ENCODE measurements at regions not wholly inside any gene's neighbourhood (a gene's known extent, or its start where the extent isn't known, plus 50 kb on each side); places are given as distances from the start of the nearest gene placed in this dataset.

- ChIA-PET POLR2A (ENCODE audit: unreplicated experiment) (no interaction called here), CTCF (interaction anchor here (0.6 kb wide), 1 partner anchor 19 kb away, joined by 3 read pairs; no protein-coding TSS in a partner anchor)
- no peak overlapping the region for H3K56ac ChIP-seq (ENCODE audit: extremely low read depth, insufficient read depth, low read length)
- no peak for TF ChIP-seq MAZ (IDR thresholded peaks at IDR 0.05; ENCODE audit: borderline replicate concordance, low read depth, low read length)
- TF ChIP-seq RFX5 (IDR thresholded peaks at IDR 0.05; ENCODE audit: low read depth, low read length) = no peak
- no peak for TF ChIP-seq SMC3 (IDR thresholded peaks at IDR 0.05; ENCODE audit: low read depth, low read length)
- no peak for TF ChIP-seq MAFK (IDR thresholded peaks at IDR 0.05; ENCODE audit: low read depth, low read length)
- no peak for TF ChIP-seq CHD1 (IDR thresholded peaks at IDR 0.05; ENCODE audit: low read depth, low read length)
- TF ChIP-seq BHLHE40 (IDR thresholded peaks at IDR 0.05; ENCODE audit: low read depth, low read length) = no peak
- no peak for TF ChIP-seq USF2 (IDR thresholded peaks at IDR 0.05; ENCODE audit: low read depth, low read length)
- TF ChIP-seq CTCF (conservative IDR thresholded peaks at IDR 0.05; ENCODE audit: low read depth, low read length) = no peak
- no peak for TF ChIP-seq RAD21 (IDR thresholded peaks at IDR 0.05; ENCODE audit: low read length)
- no peak for TF ChIP-seq POLR2A (IDR thresholded peaks at IDR 0.05; ENCODE audit: low read depth, low read length)
- TF ChIP-seq NFE2L2 (IDR thresholded peaks at IDR 0.05; ENCODE audit: low read depth, low read length) = no peak
- TF ChIP-seq RCOR1 (IDR thresholded peaks at IDR 0.05; ENCODE audit: insufficient replicate concordance, low read length) = no peak
- H2BK120ac ChIP-seq (ENCODE audit: low read depth, low read length) = no peak overlapping the region
- intact Hi-C loops (cut with micrococcal nuclease) (no loop called here), in situ Hi-C loops (cut with MboI; ENCODE audit: low sequenced_read_pairs) (no loop called here), dilution Hi-C loops (cut with HindIII; ENCODE audit: low sequenced_read_pairs, unreplicated experiment) (no loop called here)
- no peaks in the 10 kb centered on the region for H4K20me1 ChIP-seq (ENCODE audit: insufficient read depth, low read length)
- no peak overlapping the region for H2BK5ac ChIP-seq (ENCODE audit: low read depth, low read length, poor library complexity, severe bottlenecking)
- H3K4me2 ChIP-seq (ENCODE audit: low read depth, low read length) = no peak overlapping the region
- H4K91ac ChIP-seq (ENCODE audit: insufficient read depth, low read depth, low read length) = no peak overlapping the region
- H3K14ac ChIP-seq (replicated peaks; ENCODE audit: low read depth, low read length) = no peak overlapping the region
- H3K27ac ChIP-seq (ENCODE audit: insufficient read depth, low read length) = no peak overlapping the region
- no TSS peak for BruUV-seq (replicated peaks)
- no peak overlapping the region for H2AK9ac ChIP-seq (replicated peaks; ENCODE audit: low read depth, low read length, poor library complexity)
- no peak overlapping the region for H2BK15ac ChIP-seq (ENCODE audit: low read depth, low read length)
- H3K79me1 ChIP-seq (ENCODE audit: low read depth in 1 of 2, low read length in 2 of 2) = no peaks in the 10 kb centered on the region
- no peak overlapping the region for H3K18ac ChIP-seq (ENCODE audit: low read depth, low read length)
- H3K4ac ChIP-seq (ENCODE audit: low read depth, low read length) = no peak overlapping the region
- H3K9me1 ChIP-seq (ENCODE audit: insufficient read depth, low read length) = no peaks in the 10 kb centered on the region
- no peak overlapping the region for H3K9ac ChIP-seq (ENCODE audit: low read depth, low read length)
- H2AK5ac ChIP-seq (ENCODE audit: low read depth, low read length) = no peak overlapping the region
- H3K4me1 ChIP-seq (ENCODE audit: control insufficient read depth, insufficient read depth, low read length) = no peaks in the 10 kb centered on the region
- peaks cover 5% of the 10 kb centered on the region; the same call in 1 of the 2 replicates for H3K9me3 ChIP-seq (ENCODE audit: control insufficient read depth, insufficient read depth, low read length)
- H3K27me3 ChIP-seq (ENCODE audit: control insufficient read depth, insufficient read depth, low read length) = no peaks in the 10 kb centered on the region
- no peak overlapping the region for H2BK20ac ChIP-seq (ENCODE audit: low read depth, low read length)
- ATAC-seq (ENCODE audit: low read depth) (no peak), DNase-seq (no peak)
- H3K23ac ChIP-seq (ENCODE audit: low read depth, low read length) = no peak overlapping the region
- H3K36me3 ChIP-seq (ENCODE audit: control insufficient read depth, insufficient read depth, low read length) = no peaks in the 10 kb centered on the region
- WGBS, 2 experiments (ENCODE audit: extremely low coverage in 2 of 2, insufficient read length in 1 of 2) = 60% methylated on average over 1 of the region's 5 CpGs; no CpG with 5 or more reads in 1 of the 2 experiments
- no peak overlapping the region for H4K5ac ChIP-seq (ENCODE audit: low read depth, low read length)
- no peak overlapping the region for H2AFZ ChIP-seq (replicated peaks; ENCODE audit: low read length, poor library complexity)
- no peak overlapping the region for H4K8ac ChIP-seq (ENCODE audit: low read depth in 2 of 2, low read length in 2 of 2)
- H3K4me3 ChIP-seq (ENCODE audit: insufficient read depth, low read depth, low read length) = no peak overlapping the region
Measured at GRCh38 chr2:106695919-106696318, 190.0 kb downstream of the ST6GAL2 start.

Data from IMR-90 (cell line).